Germinal center (tissue), 1 donor: ENCODE measurements at regions not wholly inside any gene's neighbourhood (a gene's known extent, or its start where the extent isn't known, plus 50 kb on each side); places are given as distances from the start of the nearest gene placed in this dataset.

Experiments
- DNase-seq: peaks from one replicate; pipeline ENCODE4 v3.0.0; 2012; ENCODE audit warnings: mixed read lengths, low spot score

DNA sequence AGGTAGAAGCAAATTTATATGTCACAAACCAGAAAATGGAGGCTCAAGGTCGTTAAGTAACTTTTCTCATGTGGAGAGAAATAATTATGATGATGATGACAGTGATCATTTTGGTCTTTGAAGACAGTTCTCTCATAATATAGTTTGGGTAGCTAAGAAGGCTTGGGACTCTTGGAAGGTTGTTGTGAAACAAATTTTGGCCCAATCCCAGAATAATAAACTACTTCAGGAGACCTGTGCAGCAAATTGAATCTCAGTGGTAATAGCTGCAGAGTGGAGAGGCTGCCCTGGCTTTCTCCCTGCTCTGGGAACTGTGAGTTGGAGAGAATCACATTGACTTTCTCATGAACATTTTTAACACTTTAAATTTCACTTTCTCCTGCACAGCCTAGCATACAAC, 217.2 kb upstream of the BOD1L1 start:
- no peak for DNase-seq

DNA sequence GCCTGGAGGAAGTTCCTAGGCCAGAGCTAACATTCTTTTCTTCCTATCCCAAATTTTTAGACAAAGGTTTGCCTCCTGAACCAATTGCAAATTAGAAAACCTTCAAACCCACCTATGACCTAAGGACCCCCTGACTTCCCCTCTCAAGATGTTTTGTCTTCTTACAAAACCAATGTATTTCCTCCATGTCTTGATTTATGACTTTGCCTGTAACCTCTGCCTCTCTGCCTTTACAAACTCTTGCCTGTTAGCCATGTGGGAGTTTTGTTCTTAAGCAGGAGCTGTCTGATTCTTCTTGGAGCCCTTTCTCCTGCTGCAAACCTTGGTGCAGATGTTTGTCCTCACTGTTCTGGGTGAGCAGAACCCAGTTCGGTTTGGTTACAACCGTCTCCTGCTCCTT, 222.3 kb upstream of the BOD1L1 start:
- DNase-seq, result no peak

DNA sequence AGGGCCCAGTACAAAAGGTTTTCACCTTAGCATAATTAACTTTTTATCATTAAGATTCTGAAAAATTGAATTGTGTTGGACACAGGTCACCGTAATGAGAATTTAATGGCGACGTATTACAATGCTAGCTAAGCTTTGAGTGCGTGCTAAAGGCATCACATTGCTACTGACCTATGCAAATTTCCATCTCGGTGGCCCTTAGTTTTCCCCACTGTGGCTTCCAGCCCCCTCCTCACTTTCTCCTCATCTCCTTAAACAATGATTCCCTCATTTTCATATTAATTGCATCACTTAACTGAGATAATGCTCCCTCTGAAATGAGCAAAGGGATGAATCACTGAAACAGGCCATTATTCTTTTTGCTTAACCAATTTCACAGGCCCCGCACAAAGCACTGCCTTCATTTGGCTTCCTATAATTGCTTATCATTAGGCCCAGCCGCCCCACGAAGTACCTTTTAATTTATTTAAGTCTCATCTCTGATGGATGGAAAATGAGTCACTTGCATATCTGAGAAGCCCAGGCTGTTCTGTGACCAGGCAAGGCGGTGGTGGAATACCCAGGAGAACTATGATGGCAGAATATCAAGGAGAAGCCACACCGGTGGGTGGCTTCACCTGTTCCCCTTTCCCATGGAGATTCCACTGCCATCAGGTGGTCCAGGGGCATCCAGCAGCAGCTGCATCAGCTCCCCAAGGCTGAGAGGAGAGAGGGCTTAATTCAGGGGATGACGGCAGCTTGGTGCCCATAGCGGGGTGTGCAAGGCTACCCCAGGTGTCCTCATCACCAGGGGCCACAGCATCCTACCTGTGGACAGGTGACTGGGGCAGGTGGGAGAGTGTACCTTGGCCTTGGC, 223.8 kb upstream of the BOD1L1 start:
- no peak for DNase-seq

DNA sequence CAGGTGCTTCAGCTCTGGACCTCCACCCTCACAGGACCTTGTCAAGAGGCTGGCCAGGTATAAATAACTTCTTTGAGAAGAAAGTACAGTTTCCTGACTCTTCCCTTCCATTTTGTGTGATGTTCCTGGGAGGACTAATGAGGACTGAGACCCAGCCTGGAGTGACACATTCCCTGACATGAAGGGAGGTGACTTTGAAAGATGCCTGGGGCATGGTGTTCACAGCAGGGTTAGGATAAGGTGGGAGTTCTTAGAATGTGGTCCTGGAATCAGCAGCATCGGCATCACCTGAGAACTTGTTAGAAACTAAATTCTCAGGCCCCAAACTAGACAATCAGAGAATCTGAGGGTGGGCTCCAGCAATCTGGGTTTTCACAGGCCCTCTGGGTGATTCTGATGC, 224.9 kb upstream of the BOD1L1 start:
- DNase-seq, result no peak

DNA sequence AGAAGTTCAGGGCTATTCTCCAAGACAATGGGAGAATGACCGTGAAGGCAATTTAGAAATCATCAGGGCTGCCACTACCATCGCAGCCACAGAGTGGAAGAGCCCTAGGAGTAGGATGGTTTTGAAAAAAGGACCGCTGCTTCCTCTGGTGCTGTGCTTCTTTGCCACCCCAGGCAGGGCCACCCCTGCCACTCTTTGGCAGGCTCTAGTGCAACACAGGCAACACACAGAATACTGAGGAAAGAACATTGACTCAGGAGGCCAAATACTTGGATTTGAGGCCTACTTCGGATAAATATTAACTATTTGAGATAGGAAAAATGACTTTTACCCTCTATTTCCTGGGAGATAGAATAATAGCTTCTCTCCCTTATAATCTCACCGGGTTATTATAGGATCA, 228.9 kb upstream of the BOD1L1 start:
- no peak for DNase-seq

DNA sequence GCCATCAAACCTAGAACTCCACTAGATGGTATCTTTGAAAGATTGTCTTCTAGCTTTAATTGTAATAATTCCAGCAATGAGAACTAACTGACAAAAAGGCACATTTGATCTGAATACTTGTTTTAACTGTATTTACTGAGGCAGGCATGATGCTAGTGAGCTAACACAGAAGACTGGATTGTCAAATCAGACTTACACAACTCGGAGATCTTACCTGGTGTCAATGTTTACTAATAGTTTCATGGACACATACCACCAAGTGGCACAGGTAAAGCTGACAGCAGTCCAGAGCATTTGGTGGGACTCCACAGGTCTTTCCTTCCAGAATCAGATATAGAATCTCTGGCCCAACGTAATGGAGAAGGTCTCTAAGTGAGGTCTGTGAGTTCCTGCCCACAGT, 229.9 kb upstream of the BOD1L1 start:
- no peak for DNase-seq

DNA sequence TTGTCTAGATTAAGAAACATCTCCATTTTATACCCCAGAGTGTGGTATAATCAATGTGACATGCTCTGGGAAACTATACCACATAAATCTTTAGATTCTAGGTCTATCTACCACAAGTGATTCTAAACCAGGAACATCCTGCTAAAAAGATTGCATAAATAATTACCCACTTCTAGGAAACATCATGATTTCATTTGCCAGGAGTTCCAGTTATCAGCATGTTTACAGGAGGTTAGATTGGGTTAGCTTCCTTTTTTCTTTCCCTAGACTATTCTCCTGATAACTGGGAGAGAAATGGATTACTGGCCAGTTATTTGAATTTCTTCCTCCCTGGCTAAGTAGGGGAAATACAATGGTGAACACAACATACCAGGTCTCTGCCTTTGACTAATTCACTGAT, 230.3 kb upstream of the BOD1L1 start:
- DNase-seq, result no peak

DNA sequence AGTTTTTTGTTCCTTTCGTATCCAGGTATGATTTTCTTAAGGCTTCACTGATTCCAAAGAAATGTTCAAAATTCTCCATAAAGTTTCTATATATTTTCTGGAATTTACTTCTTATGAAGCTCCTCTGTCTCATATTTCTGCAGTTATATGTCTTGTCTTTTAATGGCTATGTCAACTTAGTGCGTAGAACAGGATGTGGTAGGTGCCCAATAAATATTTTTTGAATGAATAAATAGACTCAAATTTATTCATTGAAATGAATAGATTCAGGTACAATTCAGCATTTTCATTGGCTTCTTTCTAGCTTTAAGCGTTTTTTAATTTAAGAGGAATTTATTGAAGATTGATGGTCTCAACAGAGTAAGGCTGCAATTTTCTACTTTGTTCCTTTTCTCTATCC, 231.9 kb upstream of the BOD1L1 start:
- DNase-seq, result no peak

DNA sequence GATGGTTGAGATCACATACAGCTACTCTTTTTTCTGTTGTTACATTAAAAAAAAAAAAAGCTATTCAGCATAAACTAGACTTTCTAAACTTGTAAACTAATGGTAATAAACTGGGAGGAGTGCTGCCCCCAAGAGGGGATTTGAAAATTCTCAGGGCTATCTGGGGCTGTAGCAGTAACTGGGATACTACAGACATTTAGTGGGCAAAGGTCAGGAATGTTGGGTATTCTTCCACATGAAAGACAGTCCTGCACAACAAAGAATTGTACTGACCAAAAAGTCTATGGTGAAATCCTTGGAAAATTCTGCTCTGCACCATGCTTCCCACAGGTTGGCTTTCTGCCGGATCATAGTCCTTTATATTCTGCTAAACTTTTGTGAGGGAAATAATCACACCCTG, 232.6 kb upstream of the BOD1L1 start:
- DNase-seq, result no peak

DNA sequence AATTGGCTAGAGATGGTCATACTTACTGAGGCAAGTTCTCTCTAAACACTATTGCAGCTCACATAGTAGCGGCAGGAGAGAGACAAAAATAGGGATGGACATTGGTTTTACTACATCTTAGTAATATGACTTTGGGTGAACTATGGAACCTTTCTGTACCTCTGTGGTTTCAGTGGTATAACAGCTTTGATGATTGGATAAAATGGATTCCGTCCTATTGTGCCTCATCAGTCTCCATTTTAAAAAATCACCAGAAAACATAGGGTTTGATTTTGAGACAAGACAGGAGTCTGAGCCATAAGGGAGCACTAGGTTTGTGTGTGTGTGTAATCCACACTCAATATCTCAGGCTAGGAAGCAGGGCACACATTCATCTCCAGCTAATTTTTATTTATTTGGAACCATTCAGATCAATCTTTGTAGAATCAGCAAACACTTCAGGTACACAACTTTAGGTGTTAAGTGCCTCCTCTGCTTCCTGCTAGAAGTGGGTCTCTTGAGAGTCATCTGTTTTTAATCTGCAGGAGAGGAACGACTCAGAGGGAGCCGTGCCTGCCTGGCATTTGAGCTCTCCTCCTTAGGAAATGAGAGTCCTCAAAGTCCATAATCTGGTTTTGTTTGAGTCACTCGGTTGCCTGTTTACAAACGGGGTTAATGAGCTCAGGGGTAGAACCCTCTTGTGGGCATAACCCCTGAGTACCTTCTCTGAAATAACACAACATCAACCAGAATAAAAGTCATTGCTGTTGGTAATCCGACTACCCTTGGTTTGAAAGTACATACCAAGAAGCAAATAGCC, 238.5 kb upstream of the BOD1L1 start:
- no peak for DNase-seq

DNA sequence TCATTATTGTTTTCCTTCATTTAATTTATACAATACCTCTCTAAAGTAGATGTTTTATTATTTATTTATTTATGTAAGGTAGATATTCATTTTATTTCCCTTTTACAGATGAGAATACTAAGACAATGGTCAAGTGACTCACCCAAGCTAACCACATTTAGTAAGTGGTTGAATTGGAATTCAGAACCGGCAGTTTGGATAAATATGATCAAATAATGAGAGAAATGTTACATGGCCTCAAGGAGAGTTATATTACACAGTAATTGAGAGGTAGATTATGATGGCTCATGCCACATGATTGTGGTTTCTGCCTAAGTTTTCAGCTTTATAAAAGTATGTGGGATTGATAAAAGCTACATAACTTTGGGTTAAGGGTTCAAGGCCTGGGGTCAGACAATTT, 239.4 kb upstream of the BOD1L1 start:
- DNase-seq, result no peak

DNA sequence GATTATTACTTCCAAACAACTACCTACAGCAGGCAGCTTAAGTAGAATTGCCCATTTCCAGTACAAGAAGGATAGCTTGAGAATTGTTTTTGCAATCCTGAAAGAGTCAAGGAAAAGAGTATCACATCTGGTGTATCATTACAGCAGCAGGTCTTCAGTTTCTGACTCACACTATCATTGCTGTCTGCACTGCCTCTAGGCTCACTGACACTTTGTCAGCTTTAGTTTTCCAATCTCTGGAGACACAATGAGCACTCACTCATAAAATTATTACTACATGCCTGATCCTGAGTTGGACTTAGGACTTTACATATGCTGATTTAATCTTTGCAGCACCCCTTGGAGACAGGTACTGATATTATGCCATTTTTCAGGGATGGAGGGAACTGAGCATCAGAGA, 244.6 kb upstream of the BOD1L1 start:
- DNase-seq, result no peak

DNA sequence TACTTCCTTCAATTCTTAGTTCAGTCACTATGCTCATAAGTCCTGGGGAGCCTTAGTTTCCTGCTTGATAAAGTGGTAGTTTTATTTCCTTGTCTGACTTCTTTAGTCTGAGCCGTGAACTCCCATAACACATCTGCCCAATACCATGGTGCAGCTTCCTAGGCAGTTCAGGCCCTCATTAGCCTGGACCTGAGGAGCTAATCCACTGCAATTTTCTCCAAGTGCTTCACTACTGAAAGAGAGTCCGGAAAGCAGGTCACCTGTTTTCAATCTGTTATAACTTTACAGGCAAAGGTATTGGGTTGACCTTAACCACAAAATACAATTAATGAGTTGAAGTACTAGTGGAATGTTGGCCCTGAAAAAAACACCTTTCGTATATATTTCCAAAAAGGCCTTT, 245.4 kb upstream of the BOD1L1 start:
- DNase-seq, result no peak

DNA sequence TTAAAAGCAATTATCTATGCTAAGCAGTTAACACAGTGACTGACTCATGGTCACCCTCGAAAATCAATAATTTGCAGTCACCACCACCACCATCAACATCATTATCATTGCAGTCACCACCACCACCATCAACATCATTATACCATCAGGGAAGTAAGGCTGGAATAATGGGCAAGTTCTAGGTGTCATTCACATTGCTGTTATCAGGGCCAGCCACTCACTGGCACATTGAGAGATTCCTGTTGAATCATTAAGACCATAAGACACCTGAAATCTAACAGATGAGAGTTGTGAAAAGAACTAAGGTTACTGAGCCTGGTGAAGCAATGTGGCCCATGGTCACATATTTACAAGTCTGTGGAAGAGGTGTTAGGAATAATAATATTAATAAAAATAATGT, 247.7 kb upstream of the BOD1L1 start:
- DNase-seq, result no peak

DNA sequence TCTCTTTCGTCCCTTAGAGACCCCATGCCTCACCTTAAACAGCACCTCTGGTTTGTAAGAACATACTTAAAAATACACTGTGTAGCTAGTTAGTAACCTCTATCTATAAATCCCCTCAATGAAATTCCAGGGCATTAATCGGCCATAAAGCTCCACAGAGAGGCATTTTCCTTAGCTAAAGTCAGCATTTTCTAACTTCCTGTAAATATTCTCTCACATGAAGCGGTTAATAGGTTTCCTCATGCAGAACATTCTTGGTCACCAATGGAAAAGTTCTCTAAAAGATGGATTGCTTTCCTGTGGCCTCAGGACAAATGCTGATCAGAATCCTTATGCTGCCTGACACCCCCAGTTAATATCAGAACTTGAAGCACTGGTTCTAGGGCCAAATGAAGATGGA, 248.6 kb upstream of the BOD1L1 start:
- no peak for DNase-seq

DNA sequence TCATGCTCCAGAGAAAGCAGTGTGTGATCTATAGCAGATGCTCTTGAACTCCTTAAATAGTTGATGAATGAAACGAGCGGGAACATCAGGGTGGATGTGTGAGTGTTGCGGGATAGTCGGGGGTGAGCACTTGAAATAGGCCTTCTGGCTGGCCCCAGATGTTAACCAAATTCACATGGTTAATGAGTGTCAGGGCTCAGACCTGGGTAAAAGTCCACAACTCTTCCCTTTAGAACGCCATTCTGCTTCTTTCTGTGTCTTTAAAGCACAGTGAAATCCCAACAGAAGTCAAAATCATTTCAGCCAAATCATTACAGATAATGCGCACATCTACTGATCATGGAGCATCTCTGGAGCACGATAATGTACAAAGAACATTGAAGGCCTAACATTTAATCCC, 249.4 kb upstream of the BOD1L1 start:
- no peak for DNase-seq

DNA sequence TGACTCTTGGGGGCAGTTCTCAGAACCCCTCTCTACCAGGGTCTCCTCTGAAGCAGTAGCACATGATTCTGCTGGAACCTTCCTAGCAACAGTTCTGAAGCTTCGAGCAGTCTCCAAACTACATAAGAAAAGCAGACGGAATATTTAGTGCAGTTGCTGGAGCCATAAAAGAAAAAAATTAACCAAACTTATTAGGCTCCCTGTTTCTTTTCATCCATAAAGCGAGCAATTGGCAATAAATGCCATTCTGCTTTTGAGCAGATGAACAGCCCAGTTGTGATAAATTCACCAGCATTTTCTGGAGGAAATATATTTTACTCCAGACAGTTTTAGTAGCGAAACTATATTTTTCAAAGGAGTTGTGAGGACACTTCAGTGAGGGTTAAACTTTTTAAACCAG, 250.1 kb upstream of the BOD1L1 start:
- no peak for DNase-seq

DNA sequence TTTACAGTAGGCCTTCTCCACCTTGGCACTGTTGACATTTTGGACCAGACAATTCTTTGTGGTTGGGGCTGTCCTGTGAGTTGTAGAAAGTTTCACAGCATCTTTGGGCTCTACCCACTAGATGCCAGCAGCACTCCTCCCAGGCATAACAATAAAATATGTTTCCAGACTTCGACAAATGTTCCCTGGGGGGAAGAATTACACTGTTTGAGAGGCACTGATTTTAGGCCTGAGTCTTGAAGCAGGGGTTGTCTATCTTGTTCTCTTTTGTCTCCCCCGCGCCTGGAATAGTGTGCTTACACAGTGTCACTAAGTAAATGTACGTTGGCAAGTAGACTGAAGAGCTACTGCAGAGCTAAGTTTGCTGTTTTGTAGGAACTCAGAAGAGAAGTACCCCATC, 254.4 kb upstream of the BOD1L1 start:
- DNase-seq, result no peak

DNA sequence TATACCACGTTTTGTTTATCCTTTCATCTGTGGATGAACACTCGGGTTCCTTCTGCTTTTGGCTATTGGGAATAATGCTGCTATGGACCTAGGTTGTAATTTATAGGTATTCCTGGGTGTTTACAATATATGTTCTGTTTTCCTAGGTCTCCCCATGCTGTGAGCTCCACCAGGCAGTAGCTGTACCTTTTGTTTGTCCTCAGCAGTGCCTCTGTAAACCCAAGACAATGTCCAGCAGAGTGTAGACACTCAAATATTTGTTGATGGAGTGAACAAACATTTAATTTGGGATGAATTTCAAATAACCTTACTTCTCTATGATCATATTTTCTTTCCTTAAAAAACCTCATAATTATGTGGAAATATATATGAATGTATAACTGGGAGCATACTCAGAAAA, 259.5 kb upstream of the BOD1L1 start:
- no peak for DNase-seq

DNA sequence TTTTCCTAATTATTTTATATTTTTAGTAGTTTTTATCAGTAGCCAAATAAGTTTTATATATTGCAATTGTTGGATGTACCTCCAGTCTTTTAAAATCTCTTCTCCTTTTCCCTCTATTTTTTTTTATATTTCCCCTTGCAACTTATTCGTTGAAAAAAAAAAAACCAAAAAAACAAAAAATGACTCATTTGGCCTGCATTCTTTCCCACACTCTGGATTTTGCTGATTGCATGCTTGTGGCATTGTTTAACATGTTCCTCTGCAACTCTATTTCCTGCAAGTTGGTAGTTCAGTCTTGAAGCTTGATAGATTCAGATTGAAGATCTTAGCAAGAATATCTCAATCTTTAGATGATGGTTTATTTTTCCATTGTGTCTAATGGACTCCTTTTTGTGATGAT, 260.6 kb upstream of the BOD1L1 start:
- no peak for DNase-seq

DNA sequence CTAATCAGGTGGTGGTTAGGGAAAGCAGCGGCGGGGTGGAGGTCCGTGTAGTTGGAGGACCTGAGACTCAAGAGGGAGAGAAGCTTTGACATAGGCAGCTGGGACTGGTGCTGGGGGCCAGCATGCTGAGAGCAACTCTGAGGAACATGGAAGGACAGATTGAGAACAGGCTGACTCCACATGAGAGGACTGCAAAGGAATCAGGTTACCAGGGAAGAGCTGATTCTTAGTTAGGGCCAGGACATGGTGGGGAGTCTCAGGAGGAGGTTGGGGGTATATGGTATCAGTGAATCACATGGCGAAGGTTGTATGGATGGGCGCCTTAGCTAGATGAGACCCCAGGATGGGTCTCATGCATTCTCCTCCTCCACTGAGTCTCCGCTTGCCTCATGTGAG, 264.0 kb upstream of the BOD1L1 start:
- no peak for DNase-seq

DNA sequence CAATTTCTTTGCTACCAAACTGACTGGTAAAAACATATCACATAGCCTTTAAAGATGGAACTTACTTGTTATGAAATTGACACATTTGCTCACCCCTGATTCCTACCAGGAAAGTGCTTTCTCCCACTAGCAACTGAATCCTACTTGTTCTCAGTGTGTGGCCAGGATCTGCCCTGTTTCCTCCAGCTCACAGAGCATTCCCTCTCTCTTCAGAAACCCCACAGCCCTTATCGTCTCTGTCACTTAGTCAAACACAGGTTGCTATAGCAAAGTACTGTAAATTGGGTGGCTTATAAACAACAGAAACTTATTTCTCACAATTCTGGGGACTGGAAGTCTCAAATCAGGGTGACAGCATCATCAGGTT, 265.2 kb upstream of the BOD1L1 start:
- no peak for DNase-seq

DNA sequence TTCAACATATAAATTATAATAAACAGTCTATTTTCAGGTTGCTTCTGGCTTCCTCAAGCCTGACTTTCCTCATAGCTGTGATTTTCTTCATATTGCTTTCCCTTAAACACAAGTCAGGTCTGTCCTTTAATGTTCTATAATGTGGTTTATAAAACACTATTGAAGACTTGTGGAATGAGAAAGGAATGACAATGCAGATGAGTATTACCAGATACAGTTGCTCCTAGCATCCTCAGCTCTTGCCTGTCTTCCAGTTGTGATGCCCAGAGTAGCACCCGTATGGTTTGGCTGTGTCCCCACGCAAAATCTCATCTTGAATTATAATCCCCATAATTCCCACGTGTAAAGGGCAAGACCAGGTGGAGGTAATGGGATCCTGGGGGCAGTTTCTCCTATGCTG, 265.7 kb upstream of the BOD1L1 start:
- DNase-seq, result no peak

DNA sequence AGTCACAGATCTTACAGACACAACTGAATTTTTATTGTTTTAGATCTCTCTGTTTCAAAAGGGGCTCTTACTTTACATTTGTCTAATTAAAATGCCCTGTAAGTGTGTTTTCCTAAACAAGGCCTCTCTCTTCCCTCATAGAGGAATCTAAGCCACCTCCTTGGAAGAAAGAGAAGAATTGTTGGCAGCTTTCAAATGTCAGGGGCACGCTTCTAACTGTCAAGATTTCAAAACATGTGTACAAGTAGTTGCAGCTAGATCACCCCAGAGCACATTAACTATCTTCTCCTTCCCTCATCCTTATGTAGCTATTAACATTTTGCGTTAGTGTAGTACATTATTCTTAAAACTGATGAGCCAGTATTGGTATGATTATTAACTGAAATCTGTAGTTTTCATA, 266.5 kb upstream of the BOD1L1 start:
- no peak for DNase-seq
